22Rv1 (cell line): ENCODE measurements at regions not wholly inside any gene's neighbourhood (a gene's known extent, or its start where the extent isn't known, plus 50 kb on each side); places are given as distances from the start of the nearest gene placed in this dataset.

Source experiments
- CTCF ChIP-seq: fragments of 450-650 bp; IDR thresholded peaks from 2 replicates; pipeline ENCODE4 v1.5.1; 2017; ENCODE audit warnings: mild to moderate bottlenecking
- ZFX ChIP-seq: fragments of 450-650 bp; IDR thresholded peaks from 2 replicates; pipeline ENCODE4 v1.6.1; 2017; ENCODE audit warnings: antibody characterized with exemption, borderline replicate concordance

DNA sequence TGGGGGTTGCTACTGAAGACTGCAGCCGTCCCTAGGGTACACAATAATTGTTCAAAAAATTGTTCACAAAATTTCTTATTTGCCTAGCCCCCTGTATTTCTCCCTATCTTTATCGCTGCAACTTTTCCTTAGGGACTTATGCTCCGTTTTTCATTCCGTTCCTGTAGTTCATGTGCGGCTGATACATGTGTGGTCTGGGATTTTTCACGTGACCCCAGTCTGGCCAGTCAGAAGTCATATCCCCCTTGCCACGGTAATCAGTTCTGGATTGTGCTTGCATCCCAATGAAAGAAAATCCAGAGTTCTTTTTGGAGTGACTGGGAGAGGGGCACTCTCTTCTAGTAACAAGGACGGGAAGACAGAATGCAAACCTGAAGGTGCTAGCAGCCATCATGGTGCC, 610.7 kb upstream of the C16orf82 start:
- TF ChIP-seq CTCF (no peak), ZFX (no peak)
